ENCODE measurements at regions not wholly inside any gene's neighbourhood (a gene's known extent, or its start where the extent isn't known, plus 50 kb on each side); places are given as distances from the start of the nearest gene placed in this dataset.

- no peak for DNase-seq
These were observed 1160.1 kb downstream of the NLGN4X start for GRCh38 chrX:5068550-5068949.

GRCh38 chrX:5057786-5058185, 1170.9 kb downstream of the NLGN4X start:
- DNase-seq: peak; percentile 54

GRCh38 chrX:5054852-5055251, 1173.8 kb downstream of the NLGN4X start:
- no peak for DNase-seq

GRCh38 chrX:5051831-5052491, 1176.7 kb downstream of the NLGN4X start:
- DNase-seq: peak; percentile 83

GRCh38 chrX:5042563-5042962, 1186.1 kb downstream of the NLGN4X start:
- DNase-seq: no peak

GRCh38 chrX:5031792-5032191, 1196.9 kb downstream of the NLGN4X start:
- DNase-seq: no peak

GRCh38 chrX:5015451-5015850, 1213.2 kb downstream of the NLGN4X start:
- DNase-seq: no peak

GRCh38 chrX:4994855-4995254, 1233.8 kb downstream of the NLGN4X start:
- no peak for DNase-seq

- no peak for DNase-seq
These were observed 1250.1 kb downstream of the NLGN4X start for GRCh38 chrX:4978613-4979012.

GRCh38 chrX:4971646-4972045, 1257.0 kb downstream of the NLGN4X start:
- DNase-seq: no peak

- no peak for DNase-seq
These were observed 1250.7 kb upstream of the PRKX start for GRCh38 chrX:4964112-4964511.

GRCh38 chrX:4963432-4963831, 1250.0 kb upstream of the PRKX start:
- DNase-seq: no peak

GRCh38 chrX:4944767-4945166, 1231.3 kb upstream of the PRKX start:
- DNase-seq: no peak

- DNase-seq: no peak
These were observed 1222.9 kb upstream of the PRKX start for GRCh38 chrX:4936315-4936714.

GRCh38 chrX:4935846-4936245, 1222.4 kb upstream of the PRKX start:
- no peak for DNase-seq

- peak; percentile 1 for DNase-seq
These were observed 1222.0 kb upstream of the PRKX start for GRCh38 chrX:4935401-4935800.

- DNase-seq: peak; percentile 60
These were observed 1219.3 kb upstream of the PRKX start for GRCh38 chrX:4932790-4933189.

GRCh38 chrX:4930426-4930825, 1217.0 kb upstream of the PRKX start:
- DNase-seq: no peak

- DNase-seq: no peak
These were observed 1212.5 kb upstream of the PRKX start for GRCh38 chrX:4925911-4926310.

- DNase-seq: no peak
These were observed 1195.9 kb upstream of the PRKX start for GRCh38 chrX:4909348-4909747.

- no peak for DNase-seq
These were observed 1192.1 kb upstream of the PRKX start for GRCh38 chrX:4905576-4905975.

- no peak for DNase-seq
These were observed 1167.8 kb upstream of the PRKX start for GRCh38 chrX:4881277-4881676.

GRCh38 chrX:4878640-4879039, 1165.2 kb upstream of the PRKX start:
- DNase-seq: no peak

GRCh38 chrX:4876268-4876667, 1162.8 kb upstream of the PRKX start:
- no peak for DNase-seq

- DNase-seq: no peak
These were observed 1138.1 kb upstream of the PRKX start for GRCh38 chrX:4851534-4851933.
